Omental fat pad (tissue), 3 donors: ENCODE measurements at regions not wholly inside any gene's neighbourhood (a gene's known extent, or its start where the extent isn't known, plus 50 kb on each side); places are given as distances from the start of the nearest gene placed in this dataset.
A peak's percentile ranks its signal among the peaks of the same experiment; 100 is the strongest.
"Not testable (repeated sequence)": the region's sequence is repeated elsewhere in the genome, so short reads cannot be mapped to it uniquely, and the experiment has no call there.

Experiments
- ATAC-seq: fragments of 150-250 bp; one replicate; pipeline ENCODE4 v1.9.1; 2016; ENCODE audit warnings: mild to moderate bottlenecking, moderate library complexity; ENCODE audit not compliant: low FRiP score
- DNase-seq: peaks from one replicate; pipeline ENCODE4 v3.0.0-alpha.2; 2019; ENCODE audit warnings: low spot score
- CTCF ChIP-seq, 3 donors: fragments of 450-650 bp; IDR thresholded peaks; one replicate each; pipeline ENCODE4 v1.5.1; 2016 to 2017; ENCODE audit warnings: antibody characterized with exemption in 3 of 3, mild to moderate bottlenecking in 3 of 3, moderate library complexity in 2 of 3

GRCh38 chr3:187810021-187810446 lies 64.8 kb upstream of the BCL6 start:
- no peak for TF ChIP-seq CTCF (IDR thresholded peaks at IDR 0.05)
- DNase-seq (no peak), ATAC-seq (no peak)

GRCh38 chr3:187811585-187812250 lies 66.5 kb upstream of the BCL6 start:
- ATAC-seq (peak; percentile 67), DNase-seq (no peak)
- no peak for TF ChIP-seq CTCF (IDR thresholded peaks at IDR 0.05)

- DNase-seq (no peak), ATAC-seq (no peak)
- TF ChIP-seq CTCF (IDR thresholded peaks at IDR 0.05) = no peak
These were observed 67.2 kb upstream of the BCL6 start for GRCh38 chr3:187812496-187812895.

- no peak for TF ChIP-seq CTCF (IDR thresholded peaks at IDR 0.05)
- no peak for ATAC-seq
- DNase-seq = no peak
These were observed 67.9 kb upstream of the BCL6 start for GRCh38 chr3:187813198-187813597.

GRCh38 chr3:187817766-187818165 lies 72.5 kb upstream of the BCL6 start:
- ATAC-seq = not testable (repeated sequence)

GRCh38 chr3:187821616-187822317 lies 76.5 kb upstream of the BCL6 start:
- no peak for DNase-seq
- no peak for ATAC-seq
- no peak for TF ChIP-seq CTCF (IDR thresholded peaks at IDR 0.05)

More at GRCh38 chr3:187817766-187818165, 72.5 kb upstream of the BCL6 start:
- not testable (repeated sequence) for DNase-seq

- DNase-seq (no peak), ATAC-seq (no peak)
- no peak for TF ChIP-seq CTCF (IDR thresholded peaks at IDR 0.05)
These were observed 77.1 kb upstream of the BCL6 start for GRCh38 chr3:187822402-187822801.
